ENCODE measurements at regions not wholly inside any gene's neighbourhood (a gene's known extent, or its start where the extent isn't known, plus 50 kb on each side); places are given as distances from the start of the nearest gene placed in this dataset.
"Not testable (repeated sequence)": the region's sequence is repeated elsewhere in the genome, so short reads cannot be mapped to it uniquely, and the experiment has no call there.

DNA sequence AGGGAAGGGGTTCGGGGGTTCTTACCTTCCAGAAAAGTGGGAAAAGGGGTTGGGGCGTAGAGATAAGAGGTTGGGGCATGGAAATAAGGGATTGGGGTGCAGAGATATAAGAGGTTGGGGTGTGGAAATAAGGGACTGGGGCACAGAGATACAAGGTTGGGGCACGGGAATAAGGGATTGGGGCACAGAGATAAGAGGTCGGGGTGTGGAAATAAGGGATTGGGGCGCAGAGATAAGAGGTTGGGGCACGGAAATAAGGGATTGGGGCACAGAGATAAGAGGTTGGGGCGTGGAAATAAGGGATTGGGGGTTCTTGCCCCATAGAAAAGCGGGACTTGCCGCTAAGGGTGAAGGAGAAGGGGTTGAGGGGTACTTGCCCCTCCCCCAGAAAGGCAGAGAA is 183.9 kb downstream of the CD83 start:
- H2AFZ ChIP-seq; H3K79me2 ChIP-seq (ENCODE audit: low read depth); H3K9me2 ChIP-seq (ENCODE audit: insufficient read depth); H3K36me3 ChIP-seq (ENCODE audit: low read depth); H3K9me3 ChIP-seq (ENCODE audit: insufficient read depth, low read depth); H3F3A ChIP-seq (ENCODE audit: insufficient read depth, low read depth); DNase-seq; CTCF ChIA-PET; H3K4me2 ChIP-seq; H3K27ac ChIP-seq; H3K4me3 ChIP-seq; H4K20me1 ChIP-seq (ENCODE audit: insufficient read depth); H3K27me3 ChIP-seq (ENCODE audit: insufficient read depth, low read depth); intact Hi-C loops (cut with micrococcal nuclease; ENCODE audit: unreplicated experiment); BruUV-seq (replicated peaks); H3K4me1 ChIP-seq (replicated peaks; ENCODE audit: insufficient read depth); POLR2A ChIA-PET (ENCODE audit: unreplicated experiment): not testable (repeated sequence)

DNA sequence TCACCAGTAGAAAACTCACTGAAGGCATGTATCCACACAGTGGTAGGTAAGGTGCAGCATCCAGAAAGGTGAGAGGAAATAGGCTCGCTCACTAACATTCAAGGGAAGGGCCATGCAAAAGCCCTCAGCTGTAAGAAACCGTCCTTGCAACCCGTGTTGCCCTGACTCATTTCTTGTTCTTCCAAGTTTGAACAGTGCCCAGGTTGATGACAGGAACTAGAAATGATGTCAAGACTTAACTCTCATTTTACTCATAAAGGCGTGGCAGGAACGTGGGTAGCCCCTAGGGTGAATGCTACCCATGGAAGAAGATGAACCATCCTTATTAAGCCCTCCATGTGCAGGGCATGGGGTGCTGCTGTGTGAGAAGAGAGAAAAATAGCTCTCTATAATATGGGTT is 187.6 kb downstream of the CD83 start:
- no peaks in the 10 kb centered on the region for H3K36me3 ChIP-seq (ENCODE audit: low read depth)
- no peaks in the 10 kb centered on the region for H4K20me1 ChIP-seq (ENCODE audit: insufficient read depth)
- H3K4me3 ChIP-seq = no peak overlapping the region
- no peaks in the 10 kb centered on the region for H3K79me2 ChIP-seq (ENCODE audit: low read depth)
- DNase-seq = no peak
- POLR2A ChIA-PET (ENCODE audit: unreplicated experiment) = no interaction called here
- H3K27ac ChIP-seq = no peak overlapping the region
- no peak overlapping the region for H2AFZ ChIP-seq
- no peaks in the 10 kb centered on the region for H3K4me1 ChIP-seq (replicated peaks; ENCODE audit: insufficient read depth)
- intact Hi-C loops (cut with micrococcal nuclease; ENCODE audit: unreplicated experiment) = no loop called here
- H3K9me3 ChIP-seq (ENCODE audit: insufficient read depth, low read depth) = no peaks in the 10 kb centered on the region
- H3K9me2 ChIP-seq (ENCODE audit: insufficient read depth) = no peaks in the 10 kb centered on the region
- no peak overlapping the region for H3K4me2 ChIP-seq
- H3K27me3 ChIP-seq (ENCODE audit: insufficient read depth, low read depth) = no peaks in the 10 kb centered on the region
- CTCF ChIA-PET = no interaction called here
- no TSS peak for BruUV-seq (replicated peaks)
- H3F3A ChIP-seq (ENCODE audit: insufficient read depth, low read depth) = no peaks in the 10 kb centered on the region
- TF ChIP-seq EZH2 (IDR thresholded peaks at IDR 0.05; ENCODE audit: low read depth) (no peak), CTCF (conservative IDR thresholded peaks at IDR 0.05) (no peak)

- CTCF ChIA-PET = no interaction called here
- H3K36me3 ChIP-seq (ENCODE audit: low read depth) = no peaks in the 10 kb centered on the region
- H3K79me2 ChIP-seq (ENCODE audit: low read depth) = no peaks in the 10 kb centered on the region
- H2AFZ ChIP-seq = no peak overlapping the region
- no peaks in the 10 kb centered on the region for H3K9me2 ChIP-seq (ENCODE audit: insufficient read depth)
- DNase-seq = no peak
- no peak overlapping the region for H3K27ac ChIP-seq
- POLR2A ChIA-PET (ENCODE audit: unreplicated experiment) = no interaction called here
- BruUV-seq (replicated peaks) = no TSS peak
- no peaks in the 10 kb centered on the region for H3K4me1 ChIP-seq (replicated peaks; ENCODE audit: insufficient read depth)
- no peaks in the 10 kb centered on the region for H3K27me3 ChIP-seq (ENCODE audit: insufficient read depth, low read depth)
- no peak overlapping the region for H3K4me3 ChIP-seq
- no peaks in the 10 kb centered on the region for H3F3A ChIP-seq (ENCODE audit: insufficient read depth, low read depth)
- no peak for TF ChIP-seq CTCF (conservative IDR thresholded peaks at IDR 0.05)
- no peak overlapping the region for H3K4me2 ChIP-seq
- intact Hi-C loops (cut with micrococcal nuclease; ENCODE audit: unreplicated experiment) = no loop called here
- H4K20me1 ChIP-seq (ENCODE audit: insufficient read depth) = no peaks in the 10 kb centered on the region
- H3K9me3 ChIP-seq (ENCODE audit: insufficient read depth, low read depth) = no peaks in the 10 kb centered on the region
Observed at GRCh38 chr6:14305624-14306023, 188.1 kb downstream of the CD83 start.

GRCh38 chr6:14306151-14306906 is 188.8 kb downstream of the CD83 start:
- intact Hi-C loops (cut with micrococcal nuclease; ENCODE audit: unreplicated experiment) = no loop called here
- H2AFZ ChIP-seq = no peak overlapping the region

More at GRCh38 chr6:14306151-14306906, 188.8 kb downstream of the CD83 start:
- no peak for DNase-seq
- Histone ChIP-seq H3K4me2 (no peak overlapping the region), H3F3A (ENCODE audit: insufficient read depth, low read depth) (no peaks in the 10 kb centered on the region), H3K9me2 (ENCODE audit: insufficient read depth) (no peaks in the 10 kb centered on the region), H3K27ac (no peak overlapping the region), H3K27me3 (ENCODE audit: insufficient read depth, low read depth) (no peaks in the 10 kb centered on the region), H3K4me1 (replicated peaks; ENCODE audit: insufficient read depth) (no peaks in the 10 kb centered on the region), H3K4me3 (no peak overlapping the region), H4K20me1 (ENCODE audit: insufficient read depth) (no peaks in the 10 kb centered on the region), H3K9me3 (ENCODE audit: insufficient read depth, low read depth) (no peaks in the 10 kb centered on the region), H3K36me3 (ENCODE audit: low read depth) (no peaks in the 10 kb centered on the region), H3K79me2 (ENCODE audit: low read depth) (no peaks in the 10 kb centered on the region)
- BruUV-seq (replicated peaks) = no TSS peak
- ChIA-PET CTCF (no interaction called here), POLR2A (ENCODE audit: unreplicated experiment) (no interaction called here)
- TF ChIP-seq CTCF (conservative IDR thresholded peaks at IDR 0.05) = no peak
- no peak for TF ChIP-seq EZH2 (IDR thresholded peaks at IDR 0.05; ENCODE audit: low read depth)
